H9 (cell line): ENCODE measurements at regions not wholly inside any gene's neighbourhood (a gene's known extent, or its start where the extent isn't known, plus 50 kb on each side); places are given as distances from the start of the nearest gene placed in this dataset.

Experiments used
- DNase-seq: peaks from one replicate; pipeline ENCODE4 v3.0.0-alpha.2; 2017
- H2AFZ ChIP-seq: one replicate; pipeline ENCODE4 v1.6.1; 2013; ENCODE audit warnings: mild to moderate bottlenecking, low read length, control low read depth, moderate library complexity
- H2AK5ac ChIP-seq: 2 replicates; pipeline ENCODE4 v1.6.1; 2013; ENCODE audit warnings: low read length, control low read depth, mixed read lengths; ENCODE audit not compliant: insufficient read length
- H2BK120ac ChIP-seq: one replicate; pipeline ENCODE4 v1.6.1; 2013; ENCODE audit warnings: low read depth, mild to moderate bottlenecking, low read length, control low read depth, inconsistent platforms; ENCODE audit not compliant: poor library complexity, severe bottlenecking
- H2BK12ac ChIP-seq: 2 replicates; pipeline ENCODE4 v1.6.1; 2013; ENCODE audit warnings: low read length, control low read depth, mixed read lengths, low read depth; ENCODE audit not compliant: insufficient read length
- H2BK15ac ChIP-seq: 2 replicates; pipeline ENCODE4 v1.6.1; 2013; ENCODE audit warnings: low read depth, low read length, control low read depth
- H2BK20ac ChIP-seq: one replicate; pipeline ENCODE4 v1.6.1; 2013; ENCODE audit warnings: low read depth, mild to moderate bottlenecking, low read length, control low read depth, inconsistent platforms; ENCODE audit not compliant: poor library complexity, severe bottlenecking
- H2BK5ac ChIP-seq: 2 replicates; pipeline ENCODE4 v1.6.1; 2013; ENCODE audit warnings: low read length, control low read depth, mixed read lengths; ENCODE audit not compliant: insufficient read length
- H3K14ac ChIP-seq: 2 replicates; pipeline ENCODE4 v1.6.1; 2013; ENCODE audit warnings: low read length, control low read depth; ENCODE audit not compliant: insufficient read depth
- H3K18ac ChIP-seq: 2 replicates; pipeline ENCODE4 v1.6.1; 2013; ENCODE audit warnings: low read depth, mild to moderate bottlenecking, mixed read lengths, low read length, control low read depth; ENCODE audit not compliant: insufficient read length
- H3K23ac ChIP-seq: 2 replicates; pipeline ENCODE4 v1.6.1; 2013; ENCODE audit warnings: low read length, control low read depth, mixed read lengths, low read depth; ENCODE audit not compliant: insufficient read length
- H3K23me2 ChIP-seq: 2 replicates; pipeline ENCODE4 v1.6.1; 2013; ENCODE audit warnings: low read depth, mild to moderate bottlenecking, mixed read lengths, low read length, control low read depth; ENCODE audit not compliant: insufficient read length, poor library complexity, severe bottlenecking
- H3K27ac ChIP-seq: 2 replicates; pipeline ENCODE4 v1.5.1; 2013; ENCODE audit warnings: low read length, control low read depth, mixed read lengths, low read depth; ENCODE audit not compliant: insufficient read length
- H3K27me3 ChIP-seq: 2 replicates; pipeline ENCODE4 v1.6.1; 2013; ENCODE audit warnings: low read length, control low read depth, inconsistent platforms; ENCODE audit not compliant: insufficient read depth
- H3K4ac ChIP-seq: 2 replicates; pipeline ENCODE4 v1.6.1; 2013; ENCODE audit warnings: low read depth, mild to moderate bottlenecking, control low read depth, inconsistent platforms, low read length, moderate library complexity
- H3K4me1 ChIP-seq: 2 replicates; pipeline ENCODE4 v1.6.1; 2013; ENCODE audit warnings: low read length, control low read depth, inconsistent platforms; ENCODE audit not compliant: insufficient read depth
- H3K4me2 ChIP-seq: 2 replicates; pipeline ENCODE4 v1.6.1; 2013; ENCODE audit warnings: low read length, control low read depth, mixed read lengths; ENCODE audit not compliant: insufficient read length, insufficient read depth
- H3K56ac ChIP-seq: 2 replicates; pipeline ENCODE4 v1.6.1; 2013; ENCODE audit warnings: low read depth, mild to moderate bottlenecking, mixed read lengths, low read length, control low read depth; ENCODE audit not compliant: insufficient read length
- H3K79me1 ChIP-seq: 2 replicates; pipeline ENCODE4 v1.6.1; 2013; ENCODE audit warnings: low read depth, mild to moderate bottlenecking, moderate library complexity, low read length, control low read depth, inconsistent platforms; ENCODE audit not compliant: insufficient read depth, poor library complexity, severe bottlenecking
- H3K79me2 ChIP-seq: 2 replicates; pipeline ENCODE4 v1.6.1; 2013; ENCODE audit warnings: low read length, control low read depth, inconsistent platforms; ENCODE audit not compliant: insufficient read depth
- H3K9ac ChIP-seq: 2 replicates; pipeline ENCODE4 v1.6.1; 2013; ENCODE audit warnings: low read length, control low read depth, mixed read lengths; ENCODE audit not compliant: insufficient read length; ENCODE audit errors: extremely low read depth
- H3K9me3 ChIP-seq: one replicate; pipeline ENCODE4 v1.6.1; 2013; ENCODE audit warnings: low read depth, low read length, inconsistent platforms; ENCODE audit not compliant: control insufficient read depth
- H3T11ph ChIP-seq: one replicate; pipeline ENCODE4 v1.6.1; 2013; ENCODE audit warnings: mild to moderate bottlenecking, low read length, control low read depth, inconsistent platforms
- H4K20me1 ChIP-seq: one replicate; pipeline ENCODE4 v1.6.1; 2013; ENCODE audit not compliant: control insufficient read depth, insufficient read length, insufficient read depth
- H4K5ac ChIP-seq: 2 replicates; pipeline ENCODE4 v1.6.1; 2013; ENCODE audit warnings: low read depth, mild to moderate bottlenecking, mixed read lengths, low read length, control low read depth; ENCODE audit not compliant: insufficient read length
- H4K8ac ChIP-seq: replicated peaks from 2 replicates; pipeline ENCODE4 v1.6.1; 2013; ENCODE audit warnings: low read length, control low read depth, mixed read lengths, low read depth; ENCODE audit not compliant: insufficient read length
- H4K91ac ChIP-seq: 2 replicates; pipeline ENCODE4 v1.6.1; 2013; ENCODE audit warnings: low read depth, mild to moderate bottlenecking, moderate library complexity, mixed read lengths, low read length, control low read depth; ENCODE audit not compliant: insufficient read length
- H3K27ac Mint-ChIP-seq, 3 experiments: 2 replicates in 2 of 3; 3 replicates in 1 of 3; pipeline ENCODE4 v1.8.0; 2020 to 2021; ENCODE audit warnings: mixed read lengths in 3 of 3, mild to moderate bottlenecking in 1 of 3, moderate library complexity in 1 of 3
- H3K27me3 Mint-ChIP-seq: 2 replicates; pipeline ENCODE4 v1.8.0; 2021; ENCODE audit warnings: low read depth, mild to moderate bottlenecking, moderate library complexity, mixed read lengths
- H3K36me3 Mint-ChIP-seq, 3 experiments: 2 replicates in 2 of 3; 3 replicates in 1 of 3; pipeline ENCODE4 v1.8.0; 2020 to 2021; ENCODE audit warnings: low read depth in 3 of 3, mixed read lengths in 3 of 3; ENCODE audit not compliant: insufficient read depth in 1 of 3
- H3K4me1 Mint-ChIP-seq, 2 experiments: 2 replicates each; pipeline ENCODE4 v1.8.0; 2020; ENCODE audit warnings: mixed read lengths in 2 of 2
- H3K4me3 Mint-ChIP-seq, 2 experiments: 2 replicates in 1 of 2; 3 replicates in 1 of 2; pipeline ENCODE4 v1.8.0; 2020 to 2021; ENCODE audit warnings: mild to moderate bottlenecking in 2 of 2, mixed read lengths in 2 of 2, moderate library complexity in 1 of 2
- H3K9me3 Mint-ChIP-seq, 2 experiments: 2 replicates in 1 of 2; 3 replicates in 1 of 2; pipeline ENCODE4 v1.8.0; 2020; ENCODE audit warnings: mild to moderate bottlenecking in 2 of 2, mixed read lengths in 2 of 2, moderate library complexity in 1 of 2
- CTCF ChIP-seq: fragments of 200-600 bp; sonication (generic); conservative IDR thresholded peaks from 3 replicates; pipeline ENCODE4 v1.8.0; 2021; ENCODE audit warnings: antibody characterized with exemption, mild to moderate bottlenecking
- WGBS: extraction: QIAGEN DNeasy Blood & Tissue Kit; methylation state at CpG from one replicate; pipeline ENCODE4 v1.1.7; 2013; ENCODE audit warnings: missing lambda C conversion rate, low lambda C conversion rate, mixed read lengths; ENCODE audit not compliant: insufficient read length; ENCODE audit errors: extremely low coverage; 5-methylcytosine and 5-hydroxymethylcytosine counted together

- H2AFZ ChIP-seq: no peak overlapping the region
- no peak overlapping the region for H4K91ac ChIP-seq
- no peaks in the 10 kb centered on the region for H3K36me3 Mint-ChIP-seq
- no peak overlapping the region for H3K27ac Mint-ChIP-seq
- H3K27me3 ChIP-seq: no peaks in the 10 kb centered on the region
- no peak overlapping the region for H3K14ac ChIP-seq
- H2BK12ac ChIP-seq: no peak overlapping the region
- H2BK120ac ChIP-seq: no peak overlapping the region
- no peaks in the 10 kb centered on the region for H3K27me3 Mint-ChIP-seq
- H3T11ph ChIP-seq: no peak overlapping the region
- H3K4me1 ChIP-seq: no peaks in the 10 kb centered on the region
- no peak overlapping the region for H3K23ac ChIP-seq
- H3K4me2 ChIP-seq: no peak overlapping the region
- H2BK20ac ChIP-seq: no peak overlapping the region
- no peak overlapping the region for H3K27ac ChIP-seq
- H3K9ac ChIP-seq: no peak overlapping the region
- H2BK5ac ChIP-seq: no peak overlapping the region
- WGBS: no CpG with 5 or more reads among the region's 2 CpGs
- no peaks in the 10 kb centered on the region for H4K20me1 ChIP-seq
- no peak overlapping the region for H3K4me3 Mint-ChIP-seq
- DNase-seq: no peak
- no peaks in the 10 kb centered on the region for H3K9me3 ChIP-seq
- no peaks in the 10 kb centered on the region for H3K23me2 ChIP-seq
- H2AK5ac ChIP-seq: no peak overlapping the region
- H4K8ac ChIP-seq: no peak overlapping the region
- no peaks in the 10 kb centered on the region for H3K79me2 ChIP-seq
- H3K79me1 ChIP-seq: no peaks in the 10 kb centered on the region
- no peaks in the 10 kb centered on the region for H3K9me3 Mint-ChIP-seq
- H3K18ac ChIP-seq: no peak overlapping the region
- no peak overlapping the region for H2BK15ac ChIP-seq
- H3K4ac ChIP-seq: no peak overlapping the region
- peaks cover 6% of the 10 kb centered on the region in 2 experiments; a peak in 3 of 4 replicates for H3K4me1 Mint-ChIP-seq
- no peak overlapping the region for H3K56ac ChIP-seq
- no peak overlapping the region for H4K5ac ChIP-seq
- no peak for TF ChIP-seq CTCF
Observed at GRCh38 chr6:19034986-19035385, 647.8 kb downstream of the RNF144B start.
